ENCODE measurements at regions not wholly inside any gene's neighbourhood (a gene's known extent, or its start where the extent isn't known, plus 50 kb on each side); places are given as distances from the start of the nearest gene placed in this dataset.
"Not testable (repeated sequence)": the region's sequence is repeated elsewhere in the genome, so short reads cannot be mapped to it uniquely, and the experiment has no call there.

DNA sequence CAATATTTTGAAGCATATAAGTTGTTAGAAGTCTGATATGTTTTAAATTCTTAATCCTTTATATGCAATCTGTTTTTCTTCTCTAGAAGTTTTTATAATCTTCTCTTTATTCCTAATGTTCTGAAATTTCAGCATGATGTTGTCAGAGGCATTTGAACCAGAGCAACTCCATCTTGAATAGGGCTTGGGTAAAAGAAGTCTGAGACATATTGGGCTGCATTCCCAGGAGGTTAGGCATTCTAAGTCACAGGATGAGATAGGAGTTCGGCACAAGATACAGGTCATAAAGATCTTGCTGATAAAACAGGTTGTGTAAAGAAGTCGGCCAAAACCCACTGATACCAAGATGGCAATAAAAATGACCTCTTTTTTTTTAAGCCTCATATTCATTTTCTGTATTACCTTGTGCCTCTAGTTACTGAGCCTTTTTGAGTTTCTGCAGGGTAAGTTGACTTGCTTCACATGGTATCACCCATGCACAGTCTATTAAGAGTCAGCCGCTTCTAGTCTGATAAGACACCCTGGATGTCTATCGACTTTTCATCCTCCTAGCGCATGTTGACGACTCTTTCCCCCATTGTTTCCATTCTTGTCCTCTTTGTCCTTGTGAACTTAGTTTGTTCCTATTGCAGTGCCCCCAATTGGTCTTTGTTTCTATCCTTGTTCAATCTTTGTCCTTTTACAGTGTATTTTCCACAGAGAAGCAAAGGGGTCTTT lies 80.8 kb upstream of the RNU6-1 start:
- DNase-seq, result no peak

- no peak for DNase-seq
These were observed 82.3 kb upstream of the RNU6-1 start for GRCh38 chr15:67922106-67922675.

DNA sequence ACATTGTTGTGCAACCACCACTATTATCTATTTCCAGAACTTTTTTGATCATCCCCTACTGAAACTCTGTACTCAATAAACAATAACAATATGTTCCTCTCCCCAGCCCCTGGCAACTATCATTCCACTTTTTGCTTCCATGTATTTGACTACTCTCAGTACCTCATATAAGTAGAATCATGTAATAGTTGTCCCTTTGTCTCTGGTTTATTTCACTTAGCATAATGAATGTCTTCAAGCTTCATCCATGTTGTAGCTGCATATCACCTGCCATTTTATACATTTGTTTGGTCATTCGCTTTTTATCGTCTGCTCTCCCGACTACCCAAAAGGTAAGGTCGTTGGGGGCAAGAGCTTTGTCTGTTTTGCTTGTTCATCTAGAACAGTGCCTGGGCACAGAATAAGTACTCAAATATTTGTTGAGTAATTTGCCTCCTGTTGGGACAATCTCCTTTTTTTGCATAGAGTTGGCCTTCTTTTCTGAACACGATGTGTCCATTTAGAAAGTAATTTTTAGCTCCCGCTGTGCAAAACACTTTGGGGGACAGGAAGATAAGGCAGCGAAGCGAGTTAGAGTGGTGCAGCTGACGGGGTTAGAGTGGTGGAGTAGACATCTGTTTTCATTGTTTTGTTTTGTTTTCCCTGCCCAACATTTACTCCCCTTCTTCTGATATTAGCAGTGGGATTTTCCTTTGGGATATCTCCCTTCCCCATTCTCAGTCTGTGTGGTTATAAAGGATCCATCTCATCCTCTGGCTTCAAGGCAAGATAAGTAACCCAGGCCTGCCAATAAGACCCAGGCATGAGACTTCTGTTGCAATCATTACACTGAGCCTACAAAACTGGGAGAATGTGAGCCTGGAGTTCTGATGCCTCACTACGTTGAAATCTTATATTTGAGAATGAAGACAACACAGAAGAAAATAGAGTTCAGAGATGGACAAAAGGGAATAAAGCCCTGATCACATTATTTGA lies 83.4 kb upstream of the RNU6-1 start:
- DNase-seq, result no peak

DNA sequence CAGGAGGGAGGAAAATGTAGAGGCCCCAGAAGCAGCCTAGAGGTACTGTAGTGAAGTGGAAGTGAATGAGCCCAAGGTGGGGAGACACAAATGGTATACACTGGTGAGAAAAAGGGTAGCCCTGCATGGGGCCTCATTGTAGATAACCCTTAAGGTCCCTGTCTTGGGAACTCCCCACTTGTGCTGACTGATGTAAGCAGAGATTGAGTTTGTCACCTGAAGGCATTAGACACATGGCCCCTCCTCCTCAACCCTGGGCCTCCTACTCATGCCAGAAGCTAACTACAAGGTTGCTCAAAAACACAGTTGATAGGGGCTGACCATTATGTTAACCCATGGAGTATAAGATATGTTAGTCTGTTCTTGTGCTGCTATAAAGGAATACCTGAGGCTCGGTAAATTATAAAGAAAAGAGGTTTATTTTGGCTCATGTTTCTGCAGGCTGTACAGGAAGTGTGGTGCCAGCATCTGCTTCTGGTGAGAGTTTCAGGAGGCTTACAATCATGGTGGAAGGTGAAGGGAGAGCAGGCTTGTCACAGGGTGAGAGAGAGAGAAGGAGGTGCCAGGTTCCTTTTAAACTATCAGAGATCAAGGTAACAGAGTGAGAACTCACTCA lies 84.6 kb upstream of the RNU6-1 start:
- DNase-seq, result no peak

DNA sequence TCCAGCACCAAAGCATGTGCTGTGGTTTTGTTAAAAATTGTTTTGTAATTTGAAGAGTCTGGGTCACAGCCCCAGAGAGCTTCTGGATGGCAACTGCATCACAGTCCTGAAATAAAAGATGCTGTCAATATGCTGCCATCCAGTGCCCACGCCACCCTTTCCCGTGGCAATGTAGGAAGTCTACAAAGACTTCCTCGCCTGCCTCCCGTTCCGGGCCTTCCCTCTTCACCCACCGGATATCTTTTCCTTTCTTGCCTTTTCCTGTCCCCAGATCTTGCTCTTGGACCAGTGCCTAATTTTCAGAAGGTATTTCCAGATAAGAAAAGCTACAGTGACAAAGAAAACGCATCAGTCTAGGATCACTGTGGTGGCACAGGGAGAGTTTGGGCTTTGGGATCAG lies 85.3 kb upstream of the RNU6-1 start:
- DNase-seq, result no peak

GRCh38 chr15:67927501-67928168 lies 87.8 kb upstream of the RNU6-1 start:
- DNase-seq, result peak; percentile 94

- DNase-seq, result no peak
These were observed 88.8 kb upstream of the RNU6-1 start for GRCh38 chr15:67928666-67929065.

- DNase-seq, result no peak
These were observed 90.9 kb upstream of the RNU6-1 start for GRCh38 chr15:67930720-67931119.

GRCh38 chr15:67931861-67932260 lies 92.0 kb upstream of the RNU6-1 start:
- DNase-seq, result no peak

- DNase-seq, result not testable (repeated sequence)
These were observed 94.3 kb upstream of the RNU6-1 start for GRCh38 chr15:67934126-67934525.

DNA sequence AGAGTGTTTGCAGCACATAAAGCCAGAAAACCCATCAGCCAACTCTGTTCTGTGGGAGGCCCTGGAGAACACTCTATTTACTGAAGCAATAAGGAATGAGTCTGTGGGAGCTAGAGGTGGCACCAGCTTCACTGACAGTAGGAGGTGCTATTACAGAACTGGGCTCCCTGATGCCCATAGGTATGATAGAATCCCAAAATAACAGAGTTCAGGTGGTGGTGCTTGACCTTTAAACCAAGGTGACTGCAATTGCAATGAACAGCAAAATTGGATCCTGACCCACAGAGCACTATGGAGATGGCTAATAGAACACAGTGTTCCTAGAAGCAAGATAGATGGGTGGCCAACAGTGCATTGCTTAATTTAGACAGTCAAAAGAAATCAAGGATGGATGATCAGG lies 95.4 kb upstream of the RNU6-1 start:
- no peak for DNase-seq

GRCh38 chr15:67936258-67936657 lies 96.4 kb upstream of the RNU6-1 start:
- DNase-seq, result no peak

- no peak for DNase-seq
These were observed 97.4 kb upstream of the RNU6-1 start for GRCh38 chr15:67937153-67937761.

DNA sequence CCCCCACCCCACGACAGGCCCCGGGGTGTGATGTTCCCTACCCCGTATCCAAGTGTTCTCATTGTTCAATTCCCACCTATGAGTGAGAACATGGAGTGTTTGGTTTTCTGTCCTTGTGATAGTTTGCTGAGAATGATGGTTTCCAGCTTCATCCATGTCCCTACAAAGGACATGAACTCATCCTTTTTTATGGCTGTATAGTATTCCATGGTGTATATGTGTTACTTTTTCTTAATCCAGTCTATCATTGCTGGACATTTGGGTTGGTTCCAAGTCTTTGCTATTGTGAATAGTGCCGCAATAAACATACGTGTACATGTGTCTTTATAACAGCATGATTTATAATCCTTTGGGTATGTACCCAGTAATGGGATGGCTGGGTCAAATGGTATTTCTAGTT lies 99.3 kb upstream of the RNU6-1 start:
- DNase-seq, result not testable (repeated sequence)

- DNase-seq, result not testable (repeated sequence)
These were observed 99.9 kb upstream of the RNU6-1 start for GRCh38 chr15:67939588-67940323.

DNA sequence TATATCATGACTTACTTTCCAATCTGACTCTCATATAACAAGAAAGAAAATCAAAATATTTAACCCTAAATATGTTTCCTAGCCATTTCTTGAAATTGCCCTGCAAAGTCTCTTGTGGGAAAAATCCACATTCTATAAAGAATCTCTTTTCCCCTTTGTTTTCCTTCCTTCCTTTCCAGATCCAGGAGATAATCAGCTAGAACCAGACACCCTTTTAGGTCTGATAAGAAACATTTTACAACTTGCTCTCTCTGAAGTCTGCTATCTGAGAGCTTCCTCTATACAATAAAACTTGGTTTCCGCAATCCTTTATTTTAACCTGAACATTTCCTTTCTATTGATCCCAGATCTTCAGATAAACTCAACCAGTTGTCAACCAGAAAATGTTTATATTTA lies 100.5 kb upstream of the RNU6-1 start:
- no peak for DNase-seq

DNA sequence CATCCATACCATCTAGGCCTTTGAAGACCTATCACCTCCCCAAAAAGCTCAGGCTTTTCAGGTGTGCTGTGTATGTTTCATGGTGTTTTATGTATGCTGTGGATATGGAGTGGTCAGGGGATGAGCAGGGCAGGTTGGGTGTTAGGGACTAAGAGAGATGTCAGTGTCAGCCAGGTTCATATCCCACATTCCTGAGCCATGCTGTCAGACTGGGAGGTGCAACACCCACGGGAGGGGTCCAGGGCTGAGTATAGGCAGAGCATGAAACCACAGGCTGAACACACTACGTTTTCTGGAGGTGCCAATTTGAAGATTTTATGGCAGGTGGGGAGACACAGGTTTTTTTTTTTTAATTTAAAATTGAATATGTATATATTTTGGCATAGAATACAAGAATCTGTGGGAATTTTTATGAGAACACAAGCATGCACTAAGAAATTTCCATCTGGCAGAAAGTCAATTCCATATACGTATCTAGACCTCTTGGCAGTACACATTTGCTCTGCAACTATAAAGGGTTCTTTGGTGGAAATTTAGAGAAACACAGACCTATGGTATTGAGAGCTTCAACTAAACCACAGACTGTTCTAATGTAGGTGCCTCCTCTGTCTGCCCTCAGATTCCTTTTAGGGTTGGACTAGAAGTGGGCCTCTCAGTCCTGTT lies 101.9 kb upstream of the RNU6-1 start:
- DNase-seq, result peak; percentile 49

GRCh38 chr15:67943475-67943874 lies 103.6 kb upstream of the RNU6-1 start:
- no peak for DNase-seq

DNA sequence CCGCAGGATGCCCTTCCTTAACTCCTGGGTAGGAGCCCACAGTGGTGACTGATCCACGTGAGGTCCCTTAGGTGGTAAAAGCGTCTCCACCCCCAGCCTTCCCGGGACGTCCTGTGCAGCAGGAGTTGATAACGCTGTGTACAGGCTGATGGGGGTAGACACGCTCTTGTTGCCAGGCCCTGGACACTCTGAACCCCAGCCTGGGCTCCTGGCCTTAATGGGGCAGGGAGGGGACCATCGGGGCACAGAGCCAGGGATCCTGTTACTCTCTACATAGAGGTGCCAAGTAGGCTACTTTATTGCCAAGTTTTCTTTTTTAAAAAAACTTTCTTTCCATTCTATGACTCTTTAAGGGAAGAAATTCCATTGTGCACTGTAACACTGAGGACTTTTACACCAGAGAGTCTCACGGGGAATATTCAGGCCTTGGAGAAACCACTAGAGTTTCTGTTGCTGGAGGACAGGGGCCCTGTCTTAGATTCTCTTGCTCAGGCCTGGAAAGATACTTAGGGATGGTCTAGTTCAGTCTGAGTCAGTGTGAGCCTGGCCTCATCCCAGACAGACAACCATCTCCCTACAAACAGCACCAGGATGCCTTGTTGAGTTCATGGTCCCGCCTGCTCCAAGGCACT lies 104.3 kb upstream of the RNU6-1 start:
- peak; percentile 58 for DNase-seq

DNA sequence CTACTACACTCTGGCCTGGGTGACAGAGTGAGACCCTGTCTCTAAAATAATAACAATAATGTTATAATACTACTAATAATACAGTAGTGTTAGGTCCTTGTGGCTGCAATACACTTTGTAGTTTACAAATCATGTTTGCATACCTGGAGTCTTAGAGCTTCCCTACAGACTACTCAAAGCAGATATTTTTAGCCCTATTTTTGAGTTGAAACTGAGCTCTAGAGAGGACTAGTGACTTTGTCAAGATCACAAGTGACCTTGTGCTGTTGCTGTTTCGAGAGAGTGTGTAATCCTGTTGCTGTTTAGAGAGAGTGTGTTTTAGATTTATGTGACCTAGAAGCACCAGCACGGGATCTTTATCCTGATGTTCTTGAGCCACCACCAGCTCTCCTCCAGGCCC lies 105.3 kb upstream of the RNU6-1 start:
- DNase-seq, result no peak
